ENCODE measurements at regions not wholly inside any gene's neighbourhood (a gene's known extent, or its start where the extent isn't known, plus 50 kb on each side); places are given as distances from the start of the nearest gene placed in this dataset.
"Not testable (repeated sequence)": the region's sequence is repeated elsewhere in the genome, so short reads cannot be mapped to it uniquely, and the experiment has no call there.

DNA sequence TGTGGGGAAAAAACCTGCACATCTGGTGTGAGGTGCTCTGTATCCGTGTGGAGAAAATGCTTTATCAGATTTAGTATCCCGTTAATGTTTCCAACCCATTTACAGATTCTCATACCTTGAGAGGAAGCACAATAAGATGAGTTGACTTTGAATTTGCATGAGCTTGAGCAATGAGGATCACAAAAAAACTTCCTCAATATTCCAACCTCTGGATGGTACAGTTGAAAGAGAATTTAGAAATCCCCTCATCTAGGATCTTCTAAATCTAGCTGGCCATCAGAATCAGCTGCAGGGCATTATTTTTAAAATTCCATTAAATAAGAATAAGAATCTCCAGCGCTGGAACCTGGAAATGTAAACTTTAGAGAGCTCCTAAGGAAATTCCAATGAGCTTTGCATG is 82.5 kb upstream of the NR5A2 start:
- TF ChIP-seq, protein P1, sequence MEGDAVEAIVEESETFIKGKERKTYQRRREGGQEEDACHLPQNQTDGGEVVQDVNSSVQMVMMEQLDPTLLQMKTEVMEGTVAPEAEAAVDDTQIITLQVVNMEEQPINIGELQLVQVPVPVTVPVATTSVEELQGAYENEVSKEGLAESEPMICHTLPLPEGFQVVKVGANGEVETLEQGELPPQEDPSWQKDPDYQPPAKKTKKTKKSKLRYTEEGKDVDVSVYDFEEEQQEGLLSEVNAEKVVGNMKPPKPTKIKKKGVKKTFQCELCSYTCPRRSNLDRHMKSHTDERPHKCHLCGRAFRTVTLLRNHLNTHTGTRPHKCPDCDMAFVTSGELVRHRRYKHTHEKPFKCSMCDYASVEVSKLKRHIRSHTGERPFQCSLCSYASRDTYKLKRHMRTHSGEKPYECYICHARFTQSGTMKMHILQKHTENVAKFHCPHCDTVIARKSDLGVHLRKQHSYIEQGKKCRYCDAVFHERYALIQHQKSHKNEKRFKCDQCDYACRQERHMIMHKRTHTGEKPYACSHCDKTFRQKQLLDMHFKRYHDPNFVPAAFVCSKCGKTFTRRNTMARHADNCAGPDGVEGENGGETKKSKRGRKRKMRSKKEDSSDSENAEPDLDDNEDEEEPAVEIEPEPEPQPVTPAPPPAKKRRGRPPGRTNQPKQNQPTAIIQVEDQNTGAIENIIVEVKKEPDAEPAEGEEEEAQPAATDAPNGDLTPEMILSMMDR (IDR thresholded peaks at IDR 0.05) = no peak
- TF ChIP-seq POLR2A (IDR thresholded peaks at IDR 0.05) (no peak), POLR2AphosphoS5 (IDR thresholded peaks at IDR 0.05) (no peak), EP300 (IDR thresholded peaks at IDR 0.05) (no peak)
- H3K36me3 ChIP-seq = no peaks in the 10 kb centered on the region
- DNase-seq (no peak), ATAC-seq (ENCODE audit: low FRiP score in 2 of 2) (no peak)
- WGBS, 2 donors = 74 to 77% methylated on average over 3 of the region's 3 CpGs
- H3K27ac ChIP-seq = no peak overlapping the region
- no peak overlapping the region for H3K4me3 ChIP-seq
- no peaks in the 10 kb centered on the region for H3K4me1 ChIP-seq
- H3K27me3 ChIP-seq = no peaks in the 10 kb centered on the region
- no peaks in the 10 kb centered on the region for H3K9me3 ChIP-seq

DNA sequence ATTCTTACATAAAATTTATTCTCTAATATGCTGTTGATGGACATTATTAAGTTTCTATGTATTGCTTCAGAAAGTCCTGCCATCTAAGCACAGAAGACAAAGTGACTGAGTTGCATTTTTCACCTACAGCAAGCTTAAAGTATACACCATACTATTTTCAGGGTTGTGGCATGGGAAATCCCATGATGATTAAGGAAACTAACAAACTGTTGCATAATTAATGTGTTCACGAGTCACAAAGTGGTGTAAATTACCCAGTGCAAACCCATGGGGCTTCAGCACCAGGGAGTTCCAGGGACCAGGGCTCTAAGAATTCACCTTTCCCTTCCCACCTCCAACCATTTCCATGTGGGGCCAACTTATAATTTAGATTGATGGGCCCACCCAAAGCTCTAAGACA is 81.9 kb upstream of the NR5A2 start:
- WGBS, 2 donors = 41 to 59% methylated on average over 1 of the region's 1 CpG
- Histone ChIP-seq H3K9me3 (no peaks in the 10 kb centered on the region), H3K27me3 (no peaks in the 10 kb centered on the region), H3K27ac (no peak overlapping the region), H3K4me3 (no peak overlapping the region), H3K36me3 (no peaks in the 10 kb centered on the region), H3K4me1 (no peaks in the 10 kb centered on the region)
- DNase-seq (no peak), ATAC-seq (ENCODE audit: low FRiP score in 2 of 2) (no peak)
- TF ChIP-seq, protein P1 (IDR thresholded peaks at IDR 0.05) = no peak

DNA sequence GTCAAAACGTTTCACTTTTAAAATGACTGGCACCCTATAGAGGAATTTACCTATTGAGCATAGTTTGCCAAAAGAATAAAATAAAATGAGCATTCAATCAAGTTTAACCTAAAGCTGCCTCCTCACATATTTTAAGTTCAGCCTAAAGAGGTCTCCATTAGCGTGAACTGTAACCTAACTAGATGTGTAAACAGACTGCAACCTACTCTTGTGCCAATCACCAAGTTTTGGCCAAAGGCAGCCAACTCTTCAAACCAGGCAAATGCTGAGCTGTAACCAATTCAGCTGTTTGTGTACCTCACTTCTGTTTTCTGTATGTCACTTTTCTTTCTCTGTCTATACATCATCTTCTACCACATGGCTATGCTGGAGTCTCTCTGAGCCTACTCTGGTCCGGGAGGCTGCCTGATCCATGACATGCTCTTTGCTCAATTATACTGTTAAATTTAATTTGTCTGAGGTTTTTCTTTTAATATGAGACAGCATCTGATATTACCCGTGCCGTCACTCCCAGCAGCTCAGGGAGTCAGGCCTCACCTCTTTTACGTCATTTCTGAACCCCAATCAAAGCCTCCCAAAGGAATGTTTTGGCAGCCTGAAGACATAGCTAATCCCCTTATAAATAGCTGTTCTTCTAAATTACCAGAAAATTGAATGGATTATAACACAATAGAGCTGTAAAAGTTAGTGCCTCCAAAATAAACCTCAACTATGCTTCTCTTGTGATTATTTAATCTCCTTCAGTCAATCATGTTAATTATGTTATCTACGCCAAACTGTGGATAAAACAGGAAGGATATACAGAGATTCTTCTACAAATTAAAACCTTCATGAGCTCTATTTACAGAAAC is 81.0 kb upstream of the NR5A2 start:
- Histone ChIP-seq H3K27ac (no peak overlapping the region), H3K36me3 (no peaks in the 10 kb centered on the region), H3K9me3 (no peaks in the 10 kb centered on the region), H3K4me1 (no peaks in the 10 kb centered on the region), H3K27me3 (no peaks in the 10 kb centered on the region), H3K4me3 (no peak overlapping the region)
- TF ChIP-seq, protein P1 (IDR thresholded peaks at IDR 0.05) = no peak
- TF ChIP-seq EP300 (IDR thresholded peaks at IDR 0.05) (no peak), POLR2AphosphoS5 (IDR thresholded peaks at IDR 0.05) (no peak), POLR2A (IDR thresholded peaks at IDR 0.05) (no peak)
- DNase-seq = no peak
- 78 to 86% methylated on average over 7 of the region's 7 CpGs for WGBS, 2 donors
- no peak for ATAC-seq (ENCODE audit: low FRiP score in 2 of 2)

DNA sequence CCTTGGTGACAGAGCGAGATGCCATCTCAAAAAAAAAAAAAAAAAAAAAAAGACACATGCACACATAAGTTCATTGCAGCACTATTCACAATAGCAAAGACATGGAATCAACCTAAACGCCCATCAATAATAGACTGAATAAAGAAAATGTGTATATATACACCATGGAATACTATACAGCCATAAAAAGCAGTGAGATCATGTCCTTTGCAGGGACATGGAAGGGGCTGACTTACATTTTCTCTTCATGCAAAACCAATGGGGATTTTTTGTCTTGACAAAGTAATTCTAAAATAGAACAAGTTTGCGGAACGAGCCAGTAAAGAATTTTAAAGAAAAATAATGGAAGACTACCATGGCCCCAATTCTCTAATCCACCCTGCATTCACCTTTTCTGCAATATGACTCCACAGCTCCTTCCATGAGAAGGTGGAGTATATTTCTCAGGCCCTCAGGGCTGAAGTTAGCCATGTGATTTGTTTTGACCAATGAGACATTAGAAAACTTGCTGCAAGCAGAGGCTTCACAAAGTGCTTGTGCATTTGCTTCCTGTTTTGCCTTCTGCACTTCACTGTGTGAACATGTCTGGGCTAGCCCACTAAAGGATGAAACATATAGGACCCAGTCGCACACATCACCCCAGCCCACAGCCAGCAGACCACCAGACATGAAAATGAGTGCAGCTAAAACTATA is 78.8 kb upstream of the NR5A2 start:
- Histone ChIP-seq H3K27me3 (no peaks in the 10 kb centered on the region), H3K4me3 (no peak overlapping the region), H3K9me3 (no peaks in the 10 kb centered on the region), H3K4me1 (no peaks in the 10 kb centered on the region), H3K27ac (no peak overlapping the region), H3K36me3 (no peaks in the 10 kb centered on the region)
- TF ChIP-seq, protein P1 (IDR thresholded peaks at IDR 0.05) = no peak
- TF ChIP-seq EP300 (IDR thresholded peaks at IDR 0.05) (no peak), POLR2AphosphoS5 (IDR thresholded peaks at IDR 0.05) (no peak), POLR2A (IDR thresholded peaks at IDR 0.05) (no peak)
- no peak for ATAC-seq (ENCODE audit: low FRiP score in 2 of 2)
- 95 to 97% methylated on average over 5 of the region's 5 CpGs for WGBS, 2 donors
- no peak for DNase-seq

DNA sequence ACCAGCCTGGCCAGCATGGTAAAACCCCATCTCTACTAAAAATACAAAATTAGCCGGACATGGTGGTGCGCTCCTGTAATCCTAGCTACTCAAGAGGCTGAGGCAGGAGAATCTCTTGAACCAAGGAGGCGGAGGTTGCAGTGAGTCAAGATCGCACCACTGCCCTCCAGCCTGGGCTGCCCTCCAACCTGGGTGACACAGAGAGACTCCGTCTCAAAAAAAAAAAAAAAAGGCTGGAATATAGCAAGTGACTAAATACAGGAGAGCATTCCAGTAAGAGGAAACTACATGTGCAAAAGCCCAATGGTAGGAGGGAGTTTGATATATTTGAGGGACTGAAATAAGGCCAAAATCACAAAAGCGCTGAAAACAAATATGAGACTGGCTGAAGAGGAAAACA is 76.5 kb upstream of the NR5A2 start:
- ATAC-seq (ENCODE audit: low FRiP score in 2 of 2); DNase-seq; H3K9me3 ChIP-seq; H3K4me3 ChIP-seq; H3K27me3 ChIP-seq; H3K27ac ChIP-seq; H3K36me3 ChIP-seq; H3K4me1 ChIP-seq: not testable (repeated sequence)
- 80 to 97% methylated on average over 6 of the region's 6 CpGs for WGBS, 2 donors

All from upper lobe of left lung (tissue), 6 donors.